Kidney (tissue), 13 donors: ENCODE measurements at regions not wholly inside any gene's neighbourhood (a gene's known extent, or its start where the extent isn't known, plus 50 kb on each side); places are given as distances from the start of the nearest gene placed in this dataset.

Experiments used
- DNase-seq, 5 donors: peaks; one replicate each; pipeline ENCODE4 v3.0.0-alpha.2; 2013 to 2020
- FAIRE-seq: peaks from 2 replicates; lab custom pipeline; 2012; peaks lifted over from hg19 to GRCh38; lab: Jason Lieb, UNC
- H3K27ac ChIP-seq, 2 donors: one replicate each; pipeline ENCODE4 v1.7.0; 2013; ENCODE audit warnings: low read depth in 2 of 2, low read length in 2 of 2, inconsistent platforms in 1 of 2
- H3K27me3 ChIP-seq: one replicate; pipeline ENCODE4 v1.7.1; 2013; ENCODE audit warnings: low read length, inconsistent platforms; ENCODE audit not compliant: control insufficient read depth, insufficient read depth
- H3K36me3 ChIP-seq, 3 donors: one replicate each; pipeline versions ENCODE4 v1.7.0 to v1.7.1; 2013; ENCODE audit warnings: low read length in 3 of 3, control low read depth in 1 of 3, inconsistent platforms in 1 of 3; ENCODE audit not compliant: insufficient read depth in 3 of 3, control insufficient read depth in 2 of 3
- H3K4me1 ChIP-seq, 3 donors: one replicate each; pipeline versions ENCODE4 v1.7.0 to v1.7.1; 2013; ENCODE audit warnings: low read length in 3 of 3, inconsistent platforms in 1 of 3, low read depth in 1 of 3; ENCODE audit not compliant: control insufficient read depth in 2 of 3, insufficient read depth in 2 of 3
- H3K4me3 ChIP-seq, 3 donors: one replicate each; pipeline versions ENCODE4 v1.7.0 to v1.8.1; 2013; ENCODE audit warnings: low read length in 3 of 3, control low read depth in 1 of 3, inconsistent platforms in 1 of 3
- H3K9ac ChIP-seq, 3 donors: one replicate each; pipeline versions ENCODE4 v1.7.0 to v1.7.1; 2013; ENCODE audit warnings: low read length in 3 of 3, control low read depth in 1 of 3, inconsistent platforms in 1 of 3
- H3K9me3 ChIP-seq, 3 donors: one replicate each; pipeline versions ENCODE4 v1.7.0 to v1.7.1; 2013; ENCODE audit warnings: low read length in 3 of 3, control low read depth in 1 of 3, inconsistent platforms in 1 of 3; ENCODE audit not compliant: control insufficient read depth in 2 of 3, insufficient read depth in 1 of 3
- intact Hi-C: fragments of 100-400 bp; cut with DNase I; formaldehyde crosslinking; loops from one replicate; pipeline ENCODE4 v1.11.1; 2022
- TF ChIP-seq, protein P1 (sequence below): IDR thresholded peaks from 3 replicates; pipeline ENCODE4 v1.5.1; 2012; ENCODE audit warnings: mild to moderate bottlenecking, moderate library complexity, borderline replicate concordance; ENCODE audit not compliant: insufficient read depth; ENCODE audit errors: extremely low read depth
- donor health status: control.
- donor health status: control.
- donor health status: control.
- donor health status: control.
- donor health status: control.
- donor health status: DM: yes; HTN: yes; CAD: no.
- donor health status: Normal renal cell carcinoma (clear cell type).

DNA sequence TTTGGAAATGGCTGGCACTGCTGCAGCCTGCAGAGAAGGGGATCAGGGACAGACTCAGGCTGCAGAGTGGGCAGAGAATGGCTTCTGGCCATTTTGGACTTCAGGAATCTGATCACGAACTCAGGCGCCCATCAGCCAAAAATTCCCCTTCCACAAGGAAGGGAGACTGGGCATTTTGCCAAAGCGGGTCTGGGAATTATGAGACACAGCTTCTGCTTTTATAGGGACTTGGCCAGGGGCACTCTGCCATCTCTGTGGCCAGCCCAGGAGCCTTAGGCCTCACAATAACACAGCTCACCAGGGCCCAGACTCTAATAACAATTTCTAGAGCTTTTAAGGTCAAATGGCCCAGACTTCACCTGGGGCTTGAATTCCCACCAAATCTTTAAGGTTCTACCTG lies 74.7 kb downstream of the CHST1 start:
- intact Hi-C loops, result no loop called here
- Histone ChIP-seq H3K27me3 (no peaks in the 10 kb centered on the region), H3K27ac (no peak overlapping the region), H3K9me3 (no peaks in the 10 kb centered on the region), H3K4me1 (no peaks in the 10 kb centered on the region), H3K4me3 (no peak overlapping the region), H3K9ac (no peak overlapping the region), H3K36me3 (no peaks in the 10 kb centered on the region)
- FAIRE-seq (no peak), DNase-seq (no peak)
- TF ChIP-seq, protein P1, sequence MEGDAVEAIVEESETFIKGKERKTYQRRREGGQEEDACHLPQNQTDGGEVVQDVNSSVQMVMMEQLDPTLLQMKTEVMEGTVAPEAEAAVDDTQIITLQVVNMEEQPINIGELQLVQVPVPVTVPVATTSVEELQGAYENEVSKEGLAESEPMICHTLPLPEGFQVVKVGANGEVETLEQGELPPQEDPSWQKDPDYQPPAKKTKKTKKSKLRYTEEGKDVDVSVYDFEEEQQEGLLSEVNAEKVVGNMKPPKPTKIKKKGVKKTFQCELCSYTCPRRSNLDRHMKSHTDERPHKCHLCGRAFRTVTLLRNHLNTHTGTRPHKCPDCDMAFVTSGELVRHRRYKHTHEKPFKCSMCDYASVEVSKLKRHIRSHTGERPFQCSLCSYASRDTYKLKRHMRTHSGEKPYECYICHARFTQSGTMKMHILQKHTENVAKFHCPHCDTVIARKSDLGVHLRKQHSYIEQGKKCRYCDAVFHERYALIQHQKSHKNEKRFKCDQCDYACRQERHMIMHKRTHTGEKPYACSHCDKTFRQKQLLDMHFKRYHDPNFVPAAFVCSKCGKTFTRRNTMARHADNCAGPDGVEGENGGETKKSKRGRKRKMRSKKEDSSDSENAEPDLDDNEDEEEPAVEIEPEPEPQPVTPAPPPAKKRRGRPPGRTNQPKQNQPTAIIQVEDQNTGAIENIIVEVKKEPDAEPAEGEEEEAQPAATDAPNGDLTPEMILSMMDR, result no peak

DNA sequence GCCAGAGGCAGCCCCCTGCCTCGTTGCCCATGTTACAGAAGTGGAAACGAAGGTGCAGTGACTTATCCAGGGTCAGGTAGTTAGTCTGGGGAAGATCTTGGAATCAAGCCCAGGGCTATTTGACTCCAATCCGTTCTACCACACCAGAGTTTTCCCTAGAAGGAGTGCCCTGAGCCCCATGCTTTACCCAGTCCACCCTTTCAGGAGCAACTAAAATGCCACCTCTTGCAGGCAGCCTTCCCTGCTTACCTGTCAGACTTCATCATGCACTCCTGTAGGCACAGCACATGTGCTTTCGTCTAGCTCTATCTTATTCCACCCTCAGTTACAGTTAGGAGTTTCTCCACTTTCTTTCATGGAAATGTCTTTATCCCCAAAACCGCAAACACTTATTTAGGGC lies 80.2 kb downstream of the CHST1 start:
- H3K27ac ChIP-seq, result no peak overlapping the region
- H3K9me3 ChIP-seq, result no peaks in the 10 kb centered on the region
- TF ChIP-seq, protein P1, result no peak
- FAIRE-seq, result no peak
- no peak overlapping the region for H3K9ac ChIP-seq
- intact Hi-C loops, result no loop called here
- H3K36me3 ChIP-seq, result no peaks in the 10 kb centered on the region
- DNase-seq, result no peak
- H3K27me3 ChIP-seq, result no peaks in the 10 kb centered on the region
- H3K4me3 ChIP-seq, result no peak overlapping the region
- H3K4me1 ChIP-seq, result no peaks in the 10 kb centered on the region

GRCh38 chr11:45583981-45584566 lies 81.3 kb downstream of the CHST1 start:
- Histone ChIP-seq H3K9ac (no peak overlapping the region), H3K27ac (no peak overlapping the region), H3K27me3 (no peaks in the 10 kb centered on the region), H3K4me1 (no peaks in the 10 kb centered on the region), H3K36me3 (no peaks in the 10 kb centered on the region), H3K9me3 (no peaks in the 10 kb centered on the region), H3K4me3 (no peak overlapping the region)
- DNase-seq, result no peak
- intact Hi-C loops, result no loop called here
- no peak for FAIRE-seq
- TF ChIP-seq, protein P1, result no peak

DNA sequence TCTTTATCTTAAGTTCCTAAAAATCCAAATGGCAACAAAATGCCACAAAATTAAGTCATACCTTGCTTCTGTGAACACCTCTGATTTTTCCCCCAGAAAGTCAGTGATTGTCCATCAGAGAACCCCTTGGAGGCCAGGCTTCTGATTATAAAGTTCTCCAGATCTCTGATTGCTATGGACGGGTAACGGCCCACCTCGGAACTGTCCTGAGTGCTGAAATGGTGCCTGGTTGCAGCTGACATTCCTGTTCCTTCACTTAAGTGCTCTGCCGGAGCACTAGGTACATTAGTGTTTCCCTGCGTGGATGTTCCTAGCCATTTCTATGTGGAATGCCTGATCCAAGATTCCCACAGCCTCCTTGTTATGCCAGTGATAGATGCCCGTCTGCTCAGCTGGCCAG lies 85.0 kb downstream of the CHST1 start:
- Histone ChIP-seq H3K36me3 (no peaks in the 10 kb centered on the region), H3K9me3 (no peaks in the 10 kb centered on the region), H3K9ac (no peak overlapping the region), H3K27ac (no peak overlapping the region), H3K27me3 (no peaks in the 10 kb centered on the region), H3K4me1 (no peaks in the 10 kb centered on the region), H3K4me3 (no peak overlapping the region)
- no peak for FAIRE-seq
- intact Hi-C loops, result no loop called here
- peak in 3 of 5 donors; percentile 66 to 79 (median 68) for DNase-seq
- TF ChIP-seq, protein P1, result no peak
